ENCODE measurements at regions not wholly inside any gene's neighbourhood (a gene's known extent, or its start where the extent isn't known, plus 50 kb on each side); places are given as distances from the start of the nearest gene placed in this dataset.

DNA sequence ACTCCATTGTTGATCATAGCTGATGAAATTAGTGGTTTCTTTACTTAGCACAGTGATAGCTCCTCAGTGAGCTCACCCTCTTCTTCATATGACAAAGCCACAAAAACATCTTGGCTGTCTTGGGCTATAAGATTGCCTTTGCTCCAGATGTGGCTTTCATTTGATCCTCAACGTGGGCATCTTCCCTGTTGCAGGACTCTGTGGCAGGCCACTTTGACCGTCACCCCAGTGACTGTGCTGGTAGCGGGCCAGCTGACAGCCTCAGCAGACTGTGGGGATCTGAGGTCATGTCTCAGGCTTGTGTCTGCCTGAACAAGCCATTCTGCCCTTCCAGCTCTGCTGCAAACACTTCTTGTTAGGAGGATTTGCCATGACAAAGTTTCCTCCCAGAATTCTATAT, 422.2 kb downstream of the NR2F1-AS1 start:
- DNase-seq = no peak

DNA sequence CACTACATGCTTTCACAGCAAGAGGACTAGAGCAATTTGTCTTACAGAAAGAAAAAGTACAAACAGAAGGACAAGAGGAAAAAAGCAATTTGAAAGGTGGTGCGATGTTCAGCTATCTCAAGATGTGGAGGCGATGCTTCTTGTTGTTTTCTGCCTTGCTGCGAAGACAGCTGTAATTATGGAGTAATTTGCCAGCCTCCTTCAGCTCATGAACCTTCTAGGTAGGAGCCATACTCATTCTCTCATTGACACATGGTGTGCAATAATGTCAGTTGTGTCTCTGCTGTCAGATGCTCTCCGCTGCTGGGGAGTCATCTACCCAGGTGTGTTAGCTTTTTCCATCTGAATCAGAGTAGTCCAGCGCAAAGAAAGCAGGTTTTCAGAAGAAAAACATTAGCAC, 424.5 kb downstream of the NR2F1-AS1 start:
- DNase-seq = no peak

DNA sequence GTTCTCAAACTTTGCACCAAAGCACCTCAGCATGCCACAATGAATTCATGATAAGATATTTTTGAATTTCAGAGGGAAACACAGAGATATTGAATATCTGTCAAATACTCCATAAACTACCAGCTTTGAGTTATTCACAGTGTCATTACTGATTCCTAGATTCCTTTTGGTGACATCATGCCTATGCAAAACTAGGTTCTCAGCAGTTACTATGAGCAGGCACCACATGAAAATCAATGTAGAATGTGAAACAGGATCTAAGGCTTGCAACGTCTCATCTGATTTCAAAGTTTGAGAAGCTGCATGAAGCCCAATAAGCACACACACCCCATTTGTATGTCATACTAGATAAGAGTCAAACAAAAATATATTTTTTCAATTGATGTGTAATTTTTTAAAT, 426.5 kb downstream of the NR2F1-AS1 start:
- DNase-seq = no peak

DNA sequence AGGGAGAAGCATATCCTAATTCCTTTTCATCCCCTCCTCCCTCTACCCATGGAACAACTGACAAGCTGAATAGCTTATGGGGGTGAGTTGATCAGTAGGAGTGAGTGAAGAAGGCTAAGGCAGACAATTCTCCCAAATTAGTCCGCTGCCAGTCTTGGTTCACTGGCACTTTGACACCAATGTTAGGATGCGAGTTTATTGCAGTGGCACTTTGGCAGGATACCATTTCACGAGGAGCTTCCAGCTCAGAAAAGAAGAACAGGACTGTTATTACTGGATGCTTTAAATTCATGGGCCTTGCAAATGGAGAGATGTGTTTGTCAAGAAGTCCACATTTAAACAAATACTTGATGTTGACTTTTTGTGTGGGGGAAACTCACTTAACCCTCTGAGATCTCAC, 427.6 kb downstream of the NR2F1-AS1 start:
- no peak for DNase-seq

DNA sequence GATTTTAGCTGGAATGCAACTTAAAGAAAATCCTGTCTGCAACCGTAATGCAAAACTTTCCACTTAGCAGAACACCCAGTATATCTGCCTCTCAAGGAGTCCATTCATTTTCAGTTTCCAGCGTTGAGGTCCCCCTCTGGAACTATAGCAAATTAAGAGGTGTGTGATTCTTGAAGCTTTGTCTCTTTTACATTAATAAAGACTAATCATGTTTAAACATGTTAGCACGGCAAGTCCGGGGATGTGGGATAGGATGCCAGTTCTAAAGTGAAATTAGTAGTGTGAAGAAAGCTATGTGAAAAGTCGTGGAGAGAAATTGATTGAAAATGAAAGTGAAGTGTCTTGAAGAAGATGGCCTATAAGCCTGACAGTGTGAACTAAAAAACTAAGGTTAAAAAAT, 429.1 kb downstream of the NR2F1-AS1 start:
- DNase-seq = no peak

DNA sequence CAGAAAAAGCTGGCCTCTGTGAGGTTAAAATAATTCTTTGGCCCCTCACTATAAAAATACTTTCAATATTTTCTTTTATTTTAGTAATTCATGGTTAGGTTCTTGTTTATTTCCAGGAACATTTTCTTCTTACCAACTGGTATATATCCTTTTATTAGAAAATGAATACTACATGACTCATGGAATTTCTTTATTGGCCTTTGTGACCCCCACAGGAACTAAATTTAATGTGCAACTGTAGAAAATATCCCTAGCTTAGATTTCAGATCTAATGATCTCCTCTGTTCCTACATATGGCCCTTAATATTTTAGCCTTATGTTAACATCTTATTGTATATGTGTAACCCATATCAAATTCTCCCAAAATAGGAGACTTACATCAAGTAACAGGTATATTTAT, 429.9 kb downstream of the NR2F1-AS1 start:
- no peak for DNase-seq

DNA sequence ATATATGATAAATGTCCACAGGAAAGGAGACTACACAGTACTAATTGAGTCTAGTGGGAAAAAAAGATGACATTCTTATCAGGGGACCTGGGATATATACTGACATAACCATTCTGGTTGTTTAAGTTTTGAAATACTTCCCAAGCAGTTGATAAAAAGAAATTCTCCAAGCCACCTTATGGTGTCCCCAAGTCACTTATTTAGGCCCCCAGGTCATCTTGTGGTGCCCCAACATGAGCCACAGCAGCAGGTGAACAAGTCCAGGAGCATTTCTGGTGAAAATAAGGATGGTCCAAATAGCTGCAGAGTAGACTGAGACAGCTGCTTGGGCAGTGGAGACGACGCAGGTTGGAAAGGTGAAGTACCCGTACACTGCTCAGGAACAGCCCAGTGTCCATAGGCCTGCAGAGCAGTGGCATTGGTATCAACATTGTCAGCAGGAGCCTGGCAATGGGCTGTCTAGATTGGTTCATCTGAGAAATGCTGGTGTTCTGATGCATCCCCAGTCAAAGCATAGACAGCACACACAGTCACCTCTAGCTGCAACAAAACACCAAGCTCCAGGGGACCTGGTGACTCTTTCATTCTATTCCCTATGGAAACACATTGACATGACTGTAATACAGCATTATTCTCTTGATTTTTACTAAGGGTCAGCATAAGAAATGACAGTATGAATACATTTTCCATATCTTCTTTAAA, 430.6 kb downstream of the NR2F1-AS1 start:
- no peak for DNase-seq

DNA sequence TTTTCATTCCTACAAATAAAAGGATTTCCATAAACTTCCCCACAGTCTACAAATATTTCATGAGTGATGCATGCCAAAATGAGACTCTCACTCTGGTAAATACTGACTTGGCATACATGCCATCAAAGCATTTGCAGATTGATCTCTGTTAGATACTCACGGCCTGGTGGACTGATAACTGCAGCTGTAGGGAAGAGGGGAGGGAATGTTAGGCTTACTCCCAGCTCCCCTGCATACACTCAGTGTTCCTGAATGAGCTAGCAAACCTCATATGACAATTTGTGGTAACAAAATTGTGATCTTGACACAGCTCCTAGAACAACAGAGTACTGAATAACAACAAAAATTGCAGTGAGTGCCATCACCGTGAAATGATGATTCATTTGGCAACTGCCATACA, 435.3 kb downstream of the NR2F1-AS1 start:
- no peak for DNase-seq

DNA sequence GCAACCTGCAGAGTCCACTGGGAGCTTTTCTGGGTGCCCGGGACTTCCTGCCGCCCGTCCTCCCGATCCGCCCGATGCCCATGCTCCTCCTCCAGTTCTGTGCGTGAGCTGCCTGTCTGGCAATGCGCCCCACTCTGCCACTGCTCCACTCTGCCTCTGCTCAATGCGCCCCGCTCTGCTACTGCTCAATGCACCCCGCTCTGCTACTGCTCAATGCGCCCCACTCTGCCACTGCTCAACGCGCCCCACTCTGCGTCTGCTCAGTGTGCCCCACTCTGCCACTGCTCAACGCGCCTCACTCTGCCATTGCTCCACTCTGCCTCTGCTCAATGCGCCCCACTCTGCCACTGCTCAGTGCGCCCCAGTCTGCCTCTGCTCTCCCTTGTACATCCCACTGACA, 436.0 kb downstream of the NR2F1-AS1 start:
- no peak for DNase-seq

DNA sequence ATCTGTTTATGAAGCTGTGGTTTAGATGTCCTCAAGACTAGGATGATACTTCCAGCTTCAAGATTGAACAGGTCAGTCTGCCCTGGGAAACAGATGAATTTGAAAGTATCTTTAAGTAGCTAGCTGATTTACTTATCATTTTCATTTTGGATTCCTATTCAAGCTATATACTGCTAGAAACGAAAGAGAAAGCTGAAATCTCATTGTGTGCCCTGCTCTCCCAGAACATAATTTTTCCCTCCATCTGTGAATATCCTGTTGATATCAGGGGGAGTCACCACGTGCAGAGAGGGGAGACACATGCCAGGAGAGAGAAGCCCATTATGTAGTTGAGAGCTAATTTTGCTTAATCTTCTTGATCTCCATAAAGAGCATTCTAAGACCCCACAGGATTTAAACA, 439.1 kb downstream of the NR2F1-AS1 start:
- DNase-seq = no peak

DNA sequence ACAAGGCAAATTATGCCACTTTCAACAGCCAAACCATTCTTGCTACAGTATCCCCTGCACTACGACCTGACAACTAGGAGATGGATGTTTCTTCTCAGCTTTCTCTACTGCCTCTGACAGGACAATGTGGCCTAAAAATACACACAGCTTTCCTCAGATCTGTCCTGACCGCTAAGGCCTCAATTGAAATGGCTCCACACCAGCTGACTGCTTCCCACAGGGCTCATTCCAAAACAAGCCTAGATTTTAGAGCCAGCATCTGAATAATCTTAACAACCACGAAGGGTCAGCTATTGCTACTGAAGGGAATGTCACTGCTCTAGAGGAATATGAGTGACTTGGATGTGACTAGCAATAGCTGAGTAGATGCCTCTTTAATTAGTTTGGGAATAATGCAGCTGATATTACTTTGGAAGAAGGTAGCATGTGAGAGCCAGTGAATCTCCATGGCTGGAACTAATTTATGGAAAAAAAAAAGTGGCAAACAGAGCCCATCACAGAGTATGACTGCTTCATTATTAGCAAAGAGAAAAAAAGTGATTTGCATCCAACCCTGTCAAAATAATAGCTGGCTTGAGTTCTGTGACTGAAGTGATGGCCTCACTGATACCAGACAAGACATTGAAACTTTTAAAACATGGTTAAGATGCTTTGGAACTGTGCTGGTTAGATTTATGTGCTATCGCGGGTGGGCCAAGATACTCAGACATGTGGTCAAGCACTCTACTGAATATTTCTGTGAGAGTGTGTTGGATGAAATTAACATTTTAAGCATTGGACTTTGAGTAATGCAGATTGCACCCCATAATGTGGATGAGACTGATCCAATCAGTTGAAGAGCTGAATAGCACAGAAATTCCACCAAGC, 450.2 kb downstream of the NR2F1-AS1 start:
- no peak for DNase-seq

DNA sequence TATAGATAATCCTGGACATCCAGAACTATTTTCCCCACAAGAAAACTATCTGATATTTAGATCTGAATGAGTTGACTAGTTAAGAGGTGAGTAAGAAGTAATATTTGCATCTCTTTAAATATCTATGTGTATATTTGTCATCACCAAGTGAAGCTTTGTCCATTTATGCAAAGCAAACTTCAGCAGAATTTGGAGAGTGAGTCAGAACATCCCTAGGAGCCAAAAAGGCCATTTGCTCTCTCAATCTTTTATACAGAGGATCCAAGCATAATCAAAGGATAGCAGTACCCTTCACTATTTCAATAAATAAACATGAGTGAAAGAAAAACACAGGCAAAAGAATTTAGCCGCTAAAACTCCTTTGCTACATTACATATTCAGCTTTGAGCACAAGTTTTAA, 454.4 kb downstream of the NR2F1-AS1 start:
- DNase-seq = no peak

DNA sequence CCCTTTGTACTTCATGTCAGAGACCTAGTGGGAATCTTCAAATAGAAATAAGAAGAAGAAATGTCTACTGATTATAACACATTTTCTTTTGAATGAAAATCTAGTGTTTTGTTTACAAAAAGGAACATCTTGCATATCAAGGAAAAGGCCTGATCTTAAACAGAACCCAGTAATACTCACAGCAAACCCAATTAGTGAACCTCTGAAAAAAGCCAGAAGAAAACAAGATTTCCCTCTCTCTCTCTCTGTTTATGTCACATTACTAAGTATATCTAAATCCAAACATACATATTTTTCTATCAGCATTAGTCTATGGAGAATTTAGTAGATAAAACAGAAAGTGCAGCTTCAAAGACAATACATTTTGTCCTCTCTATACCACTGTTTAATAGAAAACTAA, 457.9 kb downstream of the NR2F1-AS1 start:
- DNase-seq = no peak

DNA sequence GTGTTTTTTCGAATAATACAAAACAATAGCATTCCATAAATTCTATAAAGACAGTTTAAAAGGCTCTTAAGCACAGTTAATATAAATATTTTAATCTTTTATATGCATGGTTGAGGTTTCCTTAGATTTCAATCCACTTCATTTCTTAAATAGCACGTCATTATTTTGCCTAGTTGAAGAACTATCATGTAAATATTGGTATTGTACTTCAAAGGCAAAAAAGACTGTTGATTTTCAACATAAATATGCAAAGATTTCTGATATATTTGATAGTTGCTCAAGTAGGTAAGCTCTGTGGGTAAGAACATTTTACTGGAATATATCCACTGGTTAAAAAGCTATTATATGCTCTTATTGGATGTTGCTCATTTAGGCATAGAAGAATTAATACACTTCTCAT, 458.6 kb downstream of the NR2F1-AS1 start:
- DNase-seq = no peak

DNA sequence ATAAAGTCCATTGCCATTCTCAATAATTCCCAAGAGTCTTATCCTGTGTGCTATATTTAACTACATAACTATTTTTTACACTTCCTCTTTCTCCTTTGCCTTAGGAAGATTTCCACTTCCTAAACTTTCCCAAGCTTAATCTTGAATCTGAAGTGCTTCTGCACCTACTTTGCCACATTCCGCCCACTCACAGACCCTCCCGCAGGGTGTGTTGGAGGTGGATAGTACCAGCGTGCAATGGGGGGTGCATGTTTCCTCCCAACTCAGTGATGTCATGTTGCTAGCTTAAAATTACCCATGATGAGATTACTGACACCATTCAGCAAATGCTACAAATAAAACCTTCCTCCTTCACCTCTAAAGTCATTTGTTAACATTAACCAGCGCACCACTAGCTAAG, 460.2 kb downstream of the NR2F1-AS1 start:
- DNase-seq = no peak

DNA sequence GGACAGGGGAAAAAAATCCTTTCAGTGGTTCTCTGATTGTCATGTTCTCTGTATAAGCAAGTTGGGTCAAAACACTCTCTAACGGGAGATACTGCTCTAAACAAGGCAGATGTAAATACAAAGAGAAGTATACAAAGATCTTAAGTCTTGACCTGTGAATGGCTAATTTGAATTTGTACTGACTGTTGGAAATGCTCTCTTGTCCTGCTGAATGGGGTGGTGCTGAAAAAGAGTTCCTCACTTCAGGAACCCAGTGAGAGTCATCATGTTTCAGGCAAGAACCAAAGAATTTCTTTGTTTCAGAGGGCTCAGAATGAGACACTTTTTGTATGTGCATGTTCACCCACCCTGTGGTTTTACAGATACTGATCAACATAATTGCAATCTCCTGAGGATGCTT, 461.0 kb downstream of the NR2F1-AS1 start:
- DNase-seq = no peak

DNA sequence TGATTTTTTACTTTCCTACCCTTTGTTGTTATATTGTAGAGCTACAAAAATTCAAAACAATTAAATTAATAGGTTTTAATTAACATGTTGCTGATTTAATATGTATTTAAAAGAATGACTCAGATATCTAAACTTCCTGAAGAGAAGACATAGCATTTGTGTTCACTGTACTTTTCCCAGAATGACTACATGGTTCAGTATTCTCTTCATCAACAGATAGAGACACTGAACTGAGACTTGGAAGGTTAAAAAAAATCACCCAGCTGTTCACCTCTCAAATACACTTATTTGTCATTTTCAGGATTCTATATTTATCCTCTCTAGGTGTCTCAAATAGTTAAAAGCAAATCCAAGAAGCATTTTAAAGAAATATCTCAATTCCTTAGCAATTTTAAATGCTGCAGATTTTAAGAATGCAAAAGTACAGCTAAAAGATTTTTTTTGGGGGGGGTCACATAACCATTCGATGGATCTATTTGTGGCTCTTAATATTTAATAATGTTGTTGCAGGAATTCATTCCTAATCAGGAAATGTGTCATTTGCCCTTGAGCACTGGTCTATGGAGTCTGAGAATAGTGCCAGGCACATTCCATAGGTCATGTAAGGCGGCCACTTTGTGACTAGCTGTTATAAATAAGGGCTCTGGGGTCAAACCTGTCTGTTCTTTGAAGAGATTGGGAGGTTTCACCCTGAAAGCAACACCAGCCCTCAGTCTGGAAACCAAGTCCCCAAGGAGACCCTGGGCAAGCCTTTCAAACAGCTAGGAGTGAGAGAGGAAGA, 463.1 kb downstream of the NR2F1-AS1 start:
- no peak for DNase-seq

DNA sequence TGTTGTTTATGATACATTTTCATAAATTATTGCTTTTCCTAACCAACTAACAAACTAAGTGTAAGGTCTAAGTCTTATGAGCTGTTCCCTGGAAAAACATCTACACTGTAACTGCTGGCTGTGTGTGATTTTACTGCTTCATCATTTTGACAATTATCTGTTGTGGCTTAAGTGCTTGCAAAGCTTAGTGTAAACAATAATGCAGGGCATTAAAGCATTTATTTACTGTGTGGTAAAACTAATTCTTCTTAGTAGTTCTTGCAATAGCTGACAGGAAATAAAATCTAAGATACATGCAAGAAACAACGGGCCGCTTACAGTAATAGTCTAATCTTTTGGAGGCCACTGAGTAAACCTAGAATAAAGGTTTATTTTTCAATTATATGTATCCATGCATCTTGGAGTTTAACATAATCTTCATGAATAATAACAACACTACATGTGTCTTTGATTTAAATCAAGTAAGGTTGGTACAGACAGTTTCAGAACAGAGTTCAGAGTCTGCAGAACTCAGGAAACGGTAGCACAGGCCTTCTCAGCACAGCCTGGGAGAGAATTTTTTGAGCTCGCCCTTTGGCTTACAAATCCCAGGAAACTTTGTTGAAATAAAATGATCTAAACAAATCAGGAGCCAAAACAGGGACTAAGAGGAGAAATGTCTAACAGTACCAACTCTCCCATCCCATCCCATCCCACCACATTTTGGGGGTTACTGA, 473.1 kb downstream of the NR2F1-AS1 start:
- DNase-seq = no peak

DNA sequence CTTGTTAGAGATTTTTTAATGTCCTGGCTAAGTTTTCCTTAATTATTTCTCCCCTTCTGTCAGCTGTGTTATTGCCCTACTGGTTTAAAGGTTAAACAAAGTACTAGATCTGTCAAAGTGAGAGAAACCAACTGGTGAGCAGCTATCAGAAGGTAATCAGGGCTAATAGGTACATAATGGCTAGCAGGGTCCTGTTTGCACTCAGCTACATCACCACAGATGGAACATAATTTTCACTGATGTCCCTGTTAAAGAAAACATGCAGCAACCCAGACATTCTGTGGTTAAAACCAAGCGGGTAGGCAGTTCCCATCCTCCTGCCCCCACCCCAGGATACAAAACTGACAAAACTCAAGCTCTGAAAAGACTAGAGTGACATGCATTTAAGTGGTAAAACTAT, 473.9 kb downstream of the NR2F1-AS1 start:
- DNase-seq = no peak

DNA sequence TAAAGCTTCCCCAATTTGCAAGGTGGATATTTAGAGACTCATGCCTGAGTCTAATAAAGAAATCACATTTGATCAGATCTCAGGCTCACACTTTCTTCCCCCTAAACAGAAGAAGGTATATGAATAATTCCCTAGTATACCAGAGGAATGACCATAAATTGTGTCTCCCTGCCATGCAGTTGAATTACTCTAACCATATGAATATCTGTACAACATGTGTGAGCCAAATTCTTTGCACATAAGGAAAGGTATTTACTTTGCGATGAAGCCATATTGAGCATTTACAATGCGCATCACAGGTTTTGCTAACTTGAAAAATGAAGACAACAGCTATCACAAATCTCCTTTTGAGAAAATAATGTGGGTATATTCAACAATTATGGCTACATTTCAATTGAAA, 479.4 kb downstream of the NR2F1-AS1 start:
- DNase-seq = no peak

DNA sequence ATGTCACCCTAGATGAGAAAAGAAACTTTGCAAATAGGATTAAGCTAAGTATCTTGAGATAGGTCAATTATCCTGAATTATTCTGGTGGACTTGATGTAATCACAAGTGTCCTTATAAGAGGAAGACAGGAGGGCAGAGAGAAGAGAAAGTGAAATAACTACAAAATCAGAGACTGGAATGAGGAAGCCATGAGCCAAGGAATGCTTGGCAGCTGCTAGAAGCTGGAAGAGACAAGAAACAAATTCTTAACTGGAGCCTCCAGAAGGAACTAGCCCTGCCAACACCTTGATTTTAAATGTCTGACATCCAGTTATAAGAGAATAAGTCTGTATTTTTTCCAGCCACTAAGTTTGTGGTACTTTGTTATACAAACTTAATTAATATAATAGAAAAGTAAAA, 480.0 kb downstream of the NR2F1-AS1 start:
- DNase-seq = no peak

DNA sequence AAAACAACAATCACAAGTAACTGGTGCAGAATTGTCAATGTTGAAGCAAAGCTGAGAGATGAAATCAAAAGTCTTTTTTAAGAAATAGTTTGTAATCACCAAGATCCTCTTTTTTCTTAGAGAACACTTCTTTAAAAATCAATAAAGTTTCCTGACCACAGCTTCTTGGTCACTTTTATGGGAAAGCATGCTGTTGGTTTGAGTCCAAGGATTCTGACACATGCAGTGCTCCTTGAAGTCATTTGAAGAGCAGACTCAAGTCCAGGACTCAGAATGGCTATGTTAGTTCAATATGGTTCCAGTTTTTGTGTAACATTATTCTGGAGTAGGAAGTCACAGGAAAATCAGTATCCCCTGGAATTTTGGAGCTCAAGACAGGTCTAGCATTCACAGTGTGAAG, 480.6 kb downstream of the NR2F1-AS1 start:
- no peak for DNase-seq

DNA sequence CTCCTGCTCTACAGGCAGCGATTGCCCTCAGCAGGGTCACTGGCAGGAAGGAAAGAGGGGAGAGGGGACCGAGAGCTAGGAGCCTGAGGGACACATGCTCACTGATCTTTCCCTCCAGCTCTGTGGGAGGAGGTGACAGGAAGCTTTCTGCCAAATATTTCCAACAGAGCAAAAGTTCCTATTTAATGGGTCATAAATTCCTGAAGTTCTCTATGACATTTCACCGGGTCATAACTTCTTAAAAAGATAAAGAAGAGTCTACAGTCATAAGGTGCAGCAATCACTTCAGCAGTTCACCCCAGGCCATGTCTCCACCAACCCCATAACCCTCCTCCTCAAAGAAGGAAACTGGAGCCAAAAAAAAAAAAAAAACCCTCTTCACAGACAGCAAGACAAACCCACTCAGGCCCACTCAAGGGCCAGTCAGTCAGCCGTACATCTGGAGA, 481.1 kb downstream of the NR2F1-AS1 start:
- no peak for DNase-seq

Measured in T1000 (cell line).